ENCODE measurements at regions not wholly inside any gene's neighbourhood (a gene's known extent, or its start where the extent isn't known, plus 50 kb on each side); places are given as distances from the start of the nearest gene placed in this dataset.

DNA sequence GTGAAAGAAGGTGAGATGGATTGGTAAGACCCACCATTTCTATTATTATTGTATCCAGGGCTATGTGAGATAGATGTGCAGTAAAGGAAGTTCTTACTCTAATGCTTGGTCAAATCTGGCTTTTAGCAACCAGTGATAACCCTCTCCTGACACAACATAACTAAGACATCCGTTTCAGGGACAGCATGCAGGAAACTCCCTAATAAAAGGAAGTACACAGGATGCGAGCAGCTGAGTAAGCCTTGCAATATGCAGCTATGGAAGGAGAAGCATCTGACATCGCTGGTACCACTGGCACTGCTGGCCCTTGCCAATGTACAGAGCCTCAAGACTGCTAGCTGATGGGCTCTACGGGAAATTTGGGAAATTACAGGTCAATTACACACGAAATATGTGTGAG lies 662.3 kb downstream of the NR2F2 start:
- TF ChIP-seq, protein P1, sequence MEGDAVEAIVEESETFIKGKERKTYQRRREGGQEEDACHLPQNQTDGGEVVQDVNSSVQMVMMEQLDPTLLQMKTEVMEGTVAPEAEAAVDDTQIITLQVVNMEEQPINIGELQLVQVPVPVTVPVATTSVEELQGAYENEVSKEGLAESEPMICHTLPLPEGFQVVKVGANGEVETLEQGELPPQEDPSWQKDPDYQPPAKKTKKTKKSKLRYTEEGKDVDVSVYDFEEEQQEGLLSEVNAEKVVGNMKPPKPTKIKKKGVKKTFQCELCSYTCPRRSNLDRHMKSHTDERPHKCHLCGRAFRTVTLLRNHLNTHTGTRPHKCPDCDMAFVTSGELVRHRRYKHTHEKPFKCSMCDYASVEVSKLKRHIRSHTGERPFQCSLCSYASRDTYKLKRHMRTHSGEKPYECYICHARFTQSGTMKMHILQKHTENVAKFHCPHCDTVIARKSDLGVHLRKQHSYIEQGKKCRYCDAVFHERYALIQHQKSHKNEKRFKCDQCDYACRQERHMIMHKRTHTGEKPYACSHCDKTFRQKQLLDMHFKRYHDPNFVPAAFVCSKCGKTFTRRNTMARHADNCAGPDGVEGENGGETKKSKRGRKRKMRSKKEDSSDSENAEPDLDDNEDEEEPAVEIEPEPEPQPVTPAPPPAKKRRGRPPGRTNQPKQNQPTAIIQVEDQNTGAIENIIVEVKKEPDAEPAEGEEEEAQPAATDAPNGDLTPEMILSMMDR (conservative IDR thresholded peaks at IDR 0.05 in 1 of 2, IDR thresholded peaks at IDR 0.05 in 1 of 2; ENCODE audit: low read depth in 1 of 2, low read length in 2 of 2) = no peak
- TF ChIP-seq EZH2 (IDR thresholded peaks at IDR 0.05; ENCODE audit: low read length, missing control alignments) = no peak

Measured in fibroblast of lung (primary cell).